ENCODE measurements at regions not wholly inside any gene's neighbourhood (a gene's known extent, or its start where the extent isn't known, plus 50 kb on each side); places are given as distances from the start of the nearest gene placed in this dataset.

DNA sequence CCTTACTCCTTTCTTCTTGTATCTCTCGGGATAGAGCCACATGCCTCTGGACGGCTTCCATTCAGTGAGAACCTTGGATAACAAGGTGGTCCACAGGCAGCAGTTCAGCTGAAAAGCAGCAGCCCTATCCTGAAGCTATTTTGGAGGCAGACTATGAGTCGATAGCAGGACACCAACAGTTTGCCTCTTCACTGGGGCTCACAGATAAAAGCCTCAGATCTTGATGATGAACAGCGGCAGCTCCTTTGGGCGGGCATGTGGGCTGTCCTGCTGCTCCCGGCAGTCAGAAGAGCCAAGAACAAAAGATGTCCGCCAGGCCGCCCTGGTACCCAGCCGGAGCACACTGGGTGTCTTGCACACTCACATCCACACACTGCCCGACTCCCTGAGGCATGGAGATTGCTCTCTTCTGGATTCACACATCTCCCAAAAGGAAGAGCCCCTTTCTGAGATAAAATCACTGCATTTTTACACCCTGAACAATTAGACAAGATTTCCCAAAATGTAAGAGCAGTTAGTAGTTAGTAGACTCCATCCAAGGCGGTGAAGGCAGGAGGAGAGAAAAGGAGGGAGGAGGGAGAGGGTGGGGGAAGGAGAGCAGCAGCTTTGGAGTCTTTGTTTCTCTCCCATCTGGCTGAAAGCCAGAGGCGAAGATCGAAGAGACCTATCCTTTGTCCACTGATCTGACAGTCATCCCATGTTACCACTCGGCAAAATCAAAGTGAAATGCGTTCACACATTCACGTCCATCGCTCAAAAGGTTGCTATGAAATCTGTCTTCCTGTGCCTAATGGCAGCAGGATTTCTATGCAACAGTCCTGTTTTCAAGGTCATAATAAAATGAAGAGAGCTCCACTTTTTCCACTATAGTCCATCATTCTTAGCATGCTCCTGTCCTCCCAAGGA lies 90.1 kb upstream of the KLF7 start:
- TF ChIP-seq, protein P1, sequence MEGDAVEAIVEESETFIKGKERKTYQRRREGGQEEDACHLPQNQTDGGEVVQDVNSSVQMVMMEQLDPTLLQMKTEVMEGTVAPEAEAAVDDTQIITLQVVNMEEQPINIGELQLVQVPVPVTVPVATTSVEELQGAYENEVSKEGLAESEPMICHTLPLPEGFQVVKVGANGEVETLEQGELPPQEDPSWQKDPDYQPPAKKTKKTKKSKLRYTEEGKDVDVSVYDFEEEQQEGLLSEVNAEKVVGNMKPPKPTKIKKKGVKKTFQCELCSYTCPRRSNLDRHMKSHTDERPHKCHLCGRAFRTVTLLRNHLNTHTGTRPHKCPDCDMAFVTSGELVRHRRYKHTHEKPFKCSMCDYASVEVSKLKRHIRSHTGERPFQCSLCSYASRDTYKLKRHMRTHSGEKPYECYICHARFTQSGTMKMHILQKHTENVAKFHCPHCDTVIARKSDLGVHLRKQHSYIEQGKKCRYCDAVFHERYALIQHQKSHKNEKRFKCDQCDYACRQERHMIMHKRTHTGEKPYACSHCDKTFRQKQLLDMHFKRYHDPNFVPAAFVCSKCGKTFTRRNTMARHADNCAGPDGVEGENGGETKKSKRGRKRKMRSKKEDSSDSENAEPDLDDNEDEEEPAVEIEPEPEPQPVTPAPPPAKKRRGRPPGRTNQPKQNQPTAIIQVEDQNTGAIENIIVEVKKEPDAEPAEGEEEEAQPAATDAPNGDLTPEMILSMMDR (IDR thresholded peaks at IDR 0.05): no peak
- Histone ChIP-seq H3K27me3 (ENCODE audit: control insufficient read depth, insufficient read depth, low read length) (no peaks in the 10 kb centered on the region), H3K9ac (no peak overlapping the region), H3K4me1 (no peaks in the 10 kb centered on the region), H2AFZ (no peak overlapping the region), H3K4me3 (ENCODE audit: low read depth, low read length) (no peak overlapping the region), H3K9me3 (ENCODE audit: control insufficient read depth, low read length) (no peaks in the 10 kb centered on the region), H3K79me2 (no peaks in the 10 kb centered on the region), H3K4me2 (ENCODE audit: low read length) (no peak overlapping the region), H3K27ac (no peak overlapping the region), H3K36me3 (ENCODE audit: control insufficient read depth, insufficient read depth, low read length) (no peaks in the 10 kb centered on the region)

DNA sequence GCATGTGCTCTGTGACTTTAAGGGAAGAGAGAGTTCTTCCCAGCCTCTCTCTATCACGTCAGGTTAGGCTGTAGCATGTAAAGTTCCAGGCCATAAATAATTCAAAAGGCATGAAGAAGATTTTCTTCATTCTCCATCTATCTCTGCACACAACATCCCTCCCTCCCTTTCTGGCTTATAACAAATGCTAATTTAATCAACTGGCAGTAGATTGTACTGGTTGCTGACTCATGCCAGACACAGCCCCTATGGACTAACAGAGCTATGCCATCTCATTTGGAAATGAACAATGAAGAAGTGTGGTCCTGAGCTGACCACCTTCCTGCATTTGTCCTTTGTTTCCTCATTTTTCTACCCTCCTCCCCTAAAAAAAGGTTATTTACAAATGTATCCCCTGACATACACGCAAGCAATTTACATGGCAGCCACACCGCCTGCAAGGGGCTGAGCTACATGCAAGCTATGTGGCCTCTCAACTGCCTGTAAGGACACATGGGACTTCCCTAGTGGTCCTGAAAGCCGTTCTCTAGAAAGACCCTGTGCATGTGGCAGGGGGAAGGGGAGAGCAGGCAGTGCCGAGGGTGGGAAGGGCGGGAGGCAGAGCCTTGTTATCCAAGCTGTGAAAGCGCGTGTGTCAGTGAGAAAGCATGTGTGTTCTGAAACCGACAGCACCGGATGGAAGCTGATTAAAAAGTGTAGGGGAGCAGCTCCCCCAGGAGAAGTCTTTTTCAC lies 90.9 kb upstream of the KLF7 start:
- Histone ChIP-seq H3K27me3 (ENCODE audit: control insufficient read depth, insufficient read depth, low read length) (no peaks in the 10 kb centered on the region), H3K9ac (no peak overlapping the region), H3K36me3 (ENCODE audit: control insufficient read depth, insufficient read depth, low read length) (no peaks in the 10 kb centered on the region), H3K4me1 (no peaks in the 10 kb centered on the region), H3K9me3 (ENCODE audit: control insufficient read depth, low read length) (no peaks in the 10 kb centered on the region), H2AFZ (no peak overlapping the region), H3K27ac (no peak overlapping the region), H3K4me3 (ENCODE audit: low read depth, low read length) (no peak overlapping the region), H3K4me2 (ENCODE audit: low read length) (no peak overlapping the region), H3K79me2 (no peaks in the 10 kb centered on the region)
- TF ChIP-seq, protein P1 (IDR thresholded peaks at IDR 0.05): no peak

DNA sequence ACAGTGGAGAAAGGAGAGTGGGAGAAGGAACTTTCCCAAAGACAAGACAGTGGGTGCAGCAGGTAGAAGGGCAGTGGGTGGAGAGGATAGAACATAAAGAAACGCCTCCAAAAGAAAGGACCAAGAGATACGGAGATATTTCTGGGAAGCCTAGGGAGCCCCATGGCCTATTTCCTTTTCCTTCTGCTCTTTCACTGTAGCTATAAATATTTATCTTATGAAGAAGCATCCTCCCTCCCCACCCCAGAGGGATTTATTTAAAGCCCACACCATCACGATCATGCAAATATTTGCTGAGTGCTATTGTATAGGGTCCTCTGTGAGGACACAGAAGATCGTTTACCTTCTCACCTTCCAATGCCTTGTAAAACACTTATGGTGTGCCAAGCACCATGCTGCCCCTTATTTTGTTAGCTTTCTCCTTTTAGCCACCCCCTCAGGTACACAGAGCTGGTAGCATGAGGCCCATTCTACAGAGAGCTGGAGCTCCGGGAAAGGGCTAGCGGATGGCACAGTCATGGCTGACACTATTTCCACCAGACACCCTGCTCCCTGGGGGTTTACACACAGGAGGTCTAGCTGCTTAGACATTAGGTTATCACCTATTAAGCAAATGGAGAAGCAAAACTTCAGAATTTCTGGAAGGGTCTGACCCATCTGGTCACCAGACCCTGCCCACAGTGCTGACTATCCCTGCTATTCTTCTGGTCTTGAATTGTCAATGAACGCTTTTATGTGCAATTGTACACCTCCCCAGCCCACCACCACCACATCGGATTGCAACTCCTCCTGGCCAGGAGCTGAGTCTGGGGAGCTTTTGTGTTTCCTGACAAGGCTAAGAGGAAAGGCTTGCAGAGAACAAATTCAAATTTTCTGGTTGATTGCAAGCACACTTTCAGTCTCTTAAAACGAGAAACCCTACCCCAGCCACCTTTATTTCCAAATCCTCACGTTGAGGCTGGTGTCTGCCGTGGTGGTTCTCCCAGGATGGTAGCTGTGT lies 91.8 kb upstream of the KLF7 start:
- no peak overlapping the region for H3K27ac ChIP-seq
- no peak overlapping the region for H3K9ac ChIP-seq
- no peaks in the 10 kb centered on the region for H3K9me3 ChIP-seq (ENCODE audit: control insufficient read depth, low read length)
- H3K4me1 ChIP-seq: no peaks in the 10 kb centered on the region
- H3K27me3 ChIP-seq (ENCODE audit: control insufficient read depth, insufficient read depth, low read length): no peaks in the 10 kb centered on the region
- no peaks in the 10 kb centered on the region for H3K79me2 ChIP-seq
- H3K36me3 ChIP-seq (ENCODE audit: control insufficient read depth, insufficient read depth, low read length): no peaks in the 10 kb centered on the region
- no peak overlapping the region for H3K4me3 ChIP-seq (ENCODE audit: low read depth, low read length)
- H3K4me2 ChIP-seq (ENCODE audit: low read length): no peak overlapping the region
- TF ChIP-seq, protein P1 (IDR thresholded peaks at IDR 0.05): no peak
- no peak overlapping the region for H2AFZ ChIP-seq

DNA sequence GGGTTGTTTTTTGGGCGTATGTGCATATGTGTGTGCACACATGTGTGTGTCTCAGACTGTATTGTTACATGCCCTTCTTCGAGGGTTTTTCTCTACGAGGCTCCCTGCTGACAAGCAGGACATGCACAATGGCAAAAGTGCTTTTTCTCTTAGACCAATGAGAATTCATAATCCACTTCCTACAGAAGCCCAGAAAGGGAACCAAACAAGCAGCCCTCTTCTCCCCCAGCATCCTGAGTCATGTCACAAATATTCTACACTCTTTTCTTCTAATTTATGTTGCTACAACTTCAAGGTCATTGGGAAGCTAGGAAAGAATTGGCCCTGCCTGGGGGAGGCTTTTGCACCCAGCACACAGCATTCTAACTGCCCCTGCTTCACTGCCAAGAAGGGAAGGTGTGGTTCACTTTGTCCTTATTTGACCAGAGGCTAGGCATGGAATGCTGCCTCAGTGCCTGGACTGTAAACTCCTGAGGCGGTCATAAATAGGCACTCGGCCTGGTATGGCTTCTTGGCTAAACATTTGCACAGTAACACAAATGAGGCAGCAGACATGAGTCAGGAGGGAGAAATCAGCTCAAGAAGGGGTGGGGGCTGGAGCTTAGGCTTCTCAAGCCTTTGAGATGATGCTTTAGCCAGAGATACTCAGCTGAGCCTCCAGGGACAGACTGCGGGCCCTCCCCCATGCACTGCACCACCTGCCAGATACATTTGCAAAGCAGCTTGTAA lies 92.7 kb upstream of the KLF7 start:
- Histone ChIP-seq H3K4me3 (ENCODE audit: low read depth, low read length) (no peak overlapping the region), H3K9me3 (ENCODE audit: control insufficient read depth, low read length) (no peaks in the 10 kb centered on the region), H3K27ac (no peak overlapping the region), H3K4me1 (no peaks in the 10 kb centered on the region), H3K9ac (no peak overlapping the region), H2AFZ (no peak overlapping the region), H3K36me3 (ENCODE audit: control insufficient read depth, insufficient read depth, low read length) (no peaks in the 10 kb centered on the region), H3K79me2 (no peaks in the 10 kb centered on the region), H3K27me3 (ENCODE audit: control insufficient read depth, insufficient read depth, low read length) (no peaks in the 10 kb centered on the region), H3K4me2 (ENCODE audit: low read length) (no peak overlapping the region)
- TF ChIP-seq, protein P1 (IDR thresholded peaks at IDR 0.05): no peak

Measured in parathyroid adenoma (tissue), 2 donors.